ENCODE measurements at regions not wholly inside any gene's neighbourhood (a gene's known extent, or its start where the extent isn't known, plus 50 kb on each side); places are given as distances from the start of the nearest gene placed in this dataset.
"Not testable (repeated sequence)": the region's sequence is repeated elsewhere in the genome, so short reads cannot be mapped to it uniquely, and the experiment has no call there.

GRCh38 chr4:177791188-177791587 lies 349.0 kb upstream of the AGA start:
- DNase-seq (ENCODE audit: extremely low read depth, low read depth, low spot score) = no peak

- DNase-seq (ENCODE audit: extremely low read depth, low read depth, low spot score) = no peak
These were observed 354.6 kb upstream of the AGA start for GRCh38 chr4:177796841-177797240.

- DNase-seq (ENCODE audit: extremely low read depth, low read depth, low spot score) = no peak
These were observed 355.9 kb upstream of the AGA start for GRCh38 chr4:177798161-177798560.

- no peak for DNase-seq (ENCODE audit: extremely low read depth, low read depth, low spot score)
These were observed 359.9 kb upstream of the AGA start for GRCh38 chr4:177802162-177802561.

GRCh38 chr4:177802661-177803060 lies 360.4 kb upstream of the AGA start:
- no peak for DNase-seq (ENCODE audit: extremely low read depth, low read depth, low spot score)

GRCh38 chr4:177803151-177803550 lies 360.9 kb upstream of the AGA start:
- no peak for DNase-seq (ENCODE audit: extremely low read depth, low read depth, low spot score)

GRCh38 chr4:177809791-177810190 lies 367.6 kb upstream of the AGA start:
- no peak for DNase-seq (ENCODE audit: extremely low read depth, low read depth, low spot score)

GRCh38 chr4:177810220-177810619 lies 368.0 kb upstream of the AGA start:
- DNase-seq (ENCODE audit: extremely low read depth, low read depth, low spot score) = no peak

GRCh38 chr4:177818392-177818791 lies 376.2 kb upstream of the AGA start:
- not testable (repeated sequence) for DNase-seq (ENCODE audit: extremely low read depth, low read depth, low spot score)

GRCh38 chr4:177826973-177827372 lies 384.7 kb upstream of the AGA start:
- DNase-seq (ENCODE audit: extremely low read depth, low read depth, low spot score) = no peak

GRCh38 chr4:177841258-177841657 lies 399.0 kb upstream of the AGA start:
- DNase-seq (ENCODE audit: extremely low read depth, low read depth, low spot score) = no peak

GRCh38 chr4:177853229-177853628 lies 411.0 kb upstream of the AGA start:
- no peak for DNase-seq (ENCODE audit: extremely low read depth, low read depth, low spot score)

GRCh38 chr4:177855507-177856197 lies 413.4 kb upstream of the AGA start:
- no peak for DNase-seq (ENCODE audit: extremely low read depth, low read depth, low spot score)

- DNase-seq (ENCODE audit: extremely low read depth, low read depth, low spot score) = no peak
These were observed 417.9 kb upstream of the AGA start for GRCh38 chr4:177860171-177860570.

GRCh38 chr4:177861551-177862094 lies 419.4 kb upstream of the AGA start:
- DNase-seq (ENCODE audit: extremely low read depth, low read depth, low spot score) = no peak

- DNase-seq (ENCODE audit: extremely low read depth, low read depth, low spot score) = no peak
These were observed 420.4 kb upstream of the AGA start for GRCh38 chr4:177862541-177863176.

GRCh38 chr4:177879851-177880250 lies 437.6 kb upstream of the AGA start:
- DNase-seq (ENCODE audit: extremely low read depth, low read depth, low spot score) = no peak

GRCh38 chr4:177895136-177895535 lies 452.9 kb upstream of the AGA start:
- no peak for DNase-seq (ENCODE audit: extremely low read depth, low read depth, low spot score)

- no peak for DNase-seq (ENCODE audit: extremely low read depth, low read depth, low spot score)
These were observed 459.5 kb upstream of the AGA start for GRCh38 chr4:177901786-177902185.

GRCh38 chr4:177902386-177902785 lies 460.1 kb upstream of the AGA start:
- DNase-seq (ENCODE audit: extremely low read depth, low read depth, low spot score) = no peak

- no peak for DNase-seq (ENCODE audit: extremely low read depth, low read depth, low spot score)
These were observed 465.6 kb upstream of the AGA start for GRCh38 chr4:177907736-177908424.

GRCh38 chr4:177921715-177922114 lies 479.5 kb upstream of the AGA start:
- DNase-seq (ENCODE audit: extremely low read depth, low read depth, low spot score) = no peak
